Common myeloid progenitor, CD34-positive (primary cell): ENCODE measurements at regions not wholly inside any gene's neighbourhood (a gene's known extent, or its start where the extent isn't known, plus 50 kb on each side); places are given as distances from the start of the nearest gene placed in this dataset.

Experiments
- CTCF ChIA-PET: fragments of 350-600 bp; sonication (Branson Sonifier 250); formaldehyde crosslinking; loops from one replicate; lab custom pipeline; 2021; ENCODE audit warnings: antibody characterized with exemption; lab: Charles Lee
- POLR2A ChIA-PET: fragments of 350-600 bp; sonication (Branson Sonifier 250); formaldehyde crosslinking; loops from one replicate; lab custom pipeline; 2021; ENCODE audit warnings: antibody characterized with exemption; lab: Charles Lee
- DNase-seq, 3 donors: peaks; one replicate each; pipeline versions ENCODE4 v3.0.0 to v3.0.0-alpha.2; 2013
- H3K27ac ChIP-seq, 2 experiments: 1 replicate in 1 of 2; 2 replicates in 1 of 2; pipeline ENCODE4 v1.7.0; 2013; ENCODE audit warnings: inconsistent platforms in 2 of 2, low read length in 2 of 2, mild to moderate bottlenecking in 2 of 2, low read depth in 1 of 2, moderate library complexity in 1 of 2; ENCODE audit not compliant: severe bottlenecking in 2 of 2, insufficient read depth in 1 of 2, poor library complexity in 1 of 2
- H3K27me3 ChIP-seq, 5 experiments: replicated peaks in 2 of 5; 1 replicate in 3 of 5; 2 replicates in 2 of 5; pipeline versions ENCODE4 v1.6.1 to v1.7.0; 2013; ENCODE audit warnings: low read length in 4 of 5, mild to moderate bottlenecking in 2 of 5, moderate library complexity in 2 of 5, inconsistent platforms in 1 of 5; ENCODE audit not compliant: insufficient read depth in 5 of 5, control insufficient read depth in 4 of 5
- H3K36me3 ChIP-seq, 4 experiments: 1 replicate in 2 of 4; 2 replicates in 2 of 4; pipeline versions ENCODE4 v1.6.1 to v1.7.0; 2013; ENCODE audit warnings: low read length in 3 of 4, control low read depth in 1 of 4, mild to moderate bottlenecking in 1 of 4; ENCODE audit not compliant: control insufficient read depth in 4 of 4, insufficient read depth in 4 of 4
- H3K4me1 ChIP-seq, 4 experiments: 1 replicate in 3 of 4; 2 replicates in 1 of 4; pipeline versions ENCODE4 v1.6.1 to v1.7.1; 2013; ENCODE audit warnings: low read length in 3 of 4, mild to moderate bottlenecking in 3 of 4, control low read depth in 1 of 4, inconsistent platforms in 1 of 4, moderate library complexity in 1 of 4; ENCODE audit not compliant: control insufficient read depth in 4 of 4, insufficient read depth in 4 of 4; ENCODE audit errors: control extremely low read depth in 1 of 4
- H3K4me3 ChIP-seq, 7 experiments: 1 replicate in 4 of 7; 2 replicates in 3 of 7; pipeline versions ENCODE4 v1.5.1 to v1.7.0; 2013; ENCODE audit warnings: mild to moderate bottlenecking in 7 of 7, low read length in 6 of 7, moderate library complexity in 6 of 7, inconsistent platforms in 2 of 7, low read depth in 2 of 7, control low read depth in 1 of 7; ENCODE audit not compliant: insufficient read depth in 4 of 7, control insufficient read depth in 1 of 7; ENCODE audit errors: extremely low read depth in 1 of 7
- H3K9me3 ChIP-seq, 5 experiments: 1 replicate in 4 of 5; 2 replicates in 1 of 5; pipeline versions ENCODE4 v1.6.1 to v1.7.1; 2013; ENCODE audit warnings: low read length in 4 of 5, mild to moderate bottlenecking in 2 of 5, inconsistent platforms in 1 of 5, low read depth in 1 of 5, moderate library complexity in 1 of 5; ENCODE audit not compliant: control insufficient read depth in 4 of 5, insufficient read depth in 2 of 5; ENCODE audit errors: control extremely low read depth in 1 of 5
- WGBS: methylation state at CpG from one replicate; pipeline ENCODE4 v1.1.5; 2013; ENCODE audit not compliant: insufficient coverage; 5-methylcytosine and 5-hydroxymethylcytosine counted together

GRCh38 chr14:82766123-82766522, 1232.5 kb upstream of the SEL1L start:
- ChIA-PET POLR2A (no interaction called here), CTCF (no interaction called here)
- Histone ChIP-seq H3K9me3 (no peaks in the 10 kb centered on the region), H3K36me3 (no peaks in the 10 kb centered on the region), H3K27me3 (no peaks in the 10 kb centered on the region), H3K4me3 (no peak overlapping the region), H3K4me1 (no peaks in the 10 kb centered on the region), H3K27ac (no peak overlapping the region)
- DNase-seq, result no peak
- WGBS, result 100% methylated on average over 3 of the region's 5 CpGs

GRCh38 chr14:82766996-82767395, 1233.3 kb upstream of the SEL1L start:
- no peak overlapping the region for H3K4me3 ChIP-seq
- WGBS, result 89% methylated on average over 2 of the region's 3 CpGs
- no peaks in the 10 kb centered on the region for H3K9me3 ChIP-seq
- no peaks in the 10 kb centered on the region for H3K36me3 ChIP-seq
- POLR2A ChIA-PET, result no interaction called here
- H3K27me3 ChIP-seq, result no peaks in the 10 kb centered on the region
- H3K27ac ChIP-seq, result no peak overlapping the region
- no peak for DNase-seq
- no peaks in the 10 kb centered on the region for H3K4me1 ChIP-seq
- CTCF ChIA-PET, result no interaction called here

- no peak overlapping the region for H3K27ac ChIP-seq
- H3K4me1 ChIP-seq, result no peaks in the 10 kb centered on the region
- 100% methylated on average over 1 of the region's 1 CpG for WGBS
- no peak for DNase-seq
- H3K9me3 ChIP-seq, result no peaks in the 10 kb centered on the region
- ChIA-PET POLR2A (no interaction called here), CTCF (no interaction called here)
- no peaks in the 10 kb centered on the region for H3K27me3 ChIP-seq
- H3K36me3 ChIP-seq, result no peaks in the 10 kb centered on the region
- no peak overlapping the region for H3K4me3 ChIP-seq
These were observed 1243.3 kb upstream of the SEL1L start for GRCh38 chr14:82776958-82777357.

- Histone ChIP-seq H3K4me1 (no peaks in the 10 kb centered on the region), H3K4me3 (no peak overlapping the region), H3K27ac (no peak overlapping the region), H3K36me3 (no peaks in the 10 kb centered on the region), H3K27me3 (no peaks in the 10 kb centered on the region), H3K9me3 (no peaks in the 10 kb centered on the region)
- CTCF ChIA-PET, result no interaction called here
- WGBS, result no CpG with 5 or more reads among the region's 1 CpG
- POLR2A ChIA-PET, result no interaction called here
- no peak for DNase-seq
These were observed 1244.4 kb upstream of the SEL1L start for GRCh38 chr14:82778008-82778590.

- H3K4me3 ChIP-seq, result no peak overlapping the region
- no peaks in the 10 kb centered on the region for H3K4me1 ChIP-seq
- CTCF ChIA-PET, result no interaction called here
- POLR2A ChIA-PET, result no interaction called here
- no CpG with 5 or more reads among the region's 3 CpGs for WGBS
- H3K27me3 ChIP-seq, result no peaks in the 10 kb centered on the region
- H3K27ac ChIP-seq, result no peak overlapping the region
- H3K9me3 ChIP-seq, result no peaks in the 10 kb centered on the region
- DNase-seq, result no peak
- H3K36me3 ChIP-seq, result no peaks in the 10 kb centered on the region
These were observed 1244.9 kb upstream of the SEL1L start for GRCh38 chr14:82778601-82779000.

GRCh38 chr14:82779301-82779700, 1245.6 kb upstream of the SEL1L start:
- no peaks in the 10 kb centered on the region for H3K9me3 ChIP-seq
- H3K4me1 ChIP-seq, result no peaks in the 10 kb centered on the region
- H3K36me3 ChIP-seq, result no peaks in the 10 kb centered on the region
- ChIA-PET CTCF (no interaction called here), POLR2A (no interaction called here)
- DNase-seq, result no peak
- H3K27ac ChIP-seq, result no peak overlapping the region
- no peaks in the 10 kb centered on the region for H3K27me3 ChIP-seq
- no peak overlapping the region for H3K4me3 ChIP-seq
- 100% methylated on average over 3 of the region's 4 CpGs for WGBS

GRCh38 chr14:82785756-82786482, 1252.3 kb upstream of the SEL1L start:
- Histone ChIP-seq H3K27ac (no peak overlapping the region), H3K36me3 (no peaks in the 10 kb centered on the region), H3K4me3 (no peak overlapping the region), H3K27me3 (no peaks in the 10 kb centered on the region), H3K9me3 (no peaks in the 10 kb centered on the region), H3K4me1 (no peaks in the 10 kb centered on the region)
- ChIA-PET POLR2A (no interaction called here), CTCF (no interaction called here)
- WGBS, result no CpG with 5 or more reads among the region's 1 CpG
- DNase-seq, result no peak
